HG02759 (cell line): ENCODE measurements at regions not wholly inside any gene's neighbourhood (a gene's known extent, or its start where the extent isn't known, plus 50 kb on each side); places are given as distances from the start of the nearest gene placed in this dataset.

Source experiments
- ATAC-seq: cut with Tn5 transposase; IDR thresholded peaks from one replicate; pipeline ENCODE4 v1.9.1; 2021; ENCODE audit warnings: mild to moderate bottlenecking, moderate library complexity; ENCODE audit not compliant: unreplicated experiment

- ATAC-seq, result no peak
These were observed 68.8 kb upstream of the DPP10 start for GRCh38 chr2:114373591-114373990.

DNA sequence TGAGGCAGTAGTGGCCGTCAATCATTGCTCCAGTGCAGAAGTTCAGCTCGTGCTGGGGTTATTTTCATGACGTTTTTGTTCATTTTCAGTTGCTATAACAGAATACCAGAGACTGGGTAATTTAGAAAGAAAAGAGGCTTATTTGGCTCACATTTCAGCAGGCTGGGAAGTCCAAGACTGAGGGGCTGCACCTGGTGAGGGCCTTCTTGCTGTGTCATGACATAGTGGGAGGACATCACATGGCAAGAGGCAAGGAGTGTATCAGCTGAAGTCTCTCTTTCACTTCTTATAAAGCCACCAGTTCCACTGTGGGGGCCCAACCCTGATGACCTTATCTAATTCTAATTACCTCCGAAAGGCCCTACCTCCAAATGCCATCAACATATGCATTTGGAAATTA is 58.0 kb upstream of the DPP10 start:
- ATAC-seq, result no peak

GRCh38 chr2:114389021-114389420 is 53.4 kb upstream of the DPP10 start:
- ATAC-seq, result no peak
